ENCODE measurements at regions not wholly inside any gene's neighbourhood (a gene's known extent, or its start where the extent isn't known, plus 50 kb on each side); places are given as distances from the start of the nearest gene placed in this dataset.
"Not testable (repeated sequence)": the region's sequence is repeated elsewhere in the genome, so short reads cannot be mapped to it uniquely, and the experiment has no call there.

DNA sequence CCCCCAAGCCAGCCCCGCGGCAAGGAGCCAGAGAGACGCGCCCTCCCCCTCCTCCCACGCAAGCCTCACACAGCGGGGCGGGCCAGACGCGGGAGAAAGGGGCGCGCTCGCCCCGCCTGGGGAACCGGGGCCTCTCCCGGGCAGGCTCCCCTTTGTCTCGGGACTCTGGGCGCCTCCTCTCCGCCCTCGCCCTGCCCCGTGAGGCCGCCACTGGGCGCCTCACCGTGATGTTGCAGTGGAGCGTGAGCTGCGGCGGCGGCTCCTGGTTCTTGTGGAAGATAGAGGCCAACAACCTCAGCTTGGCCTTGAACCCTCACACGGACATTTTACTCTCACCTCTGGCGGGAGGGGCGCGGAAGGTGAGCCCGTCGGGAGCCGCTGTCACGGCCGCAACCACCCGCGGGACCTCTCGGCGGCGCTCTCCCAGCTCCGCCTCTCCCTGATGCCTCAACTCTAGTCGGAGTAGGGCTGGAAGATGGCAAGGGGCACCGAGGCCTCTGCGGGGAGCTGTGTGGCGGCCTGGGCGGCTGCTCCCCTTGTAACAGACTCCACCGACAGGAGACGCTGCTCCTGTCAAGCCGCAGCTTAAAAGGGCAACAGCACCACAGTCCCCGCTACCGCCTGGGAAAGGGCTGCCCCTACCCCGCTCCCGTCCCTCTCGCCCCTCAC is 179.2 kb upstream of the ZSCAN2 start:
- not testable (repeated sequence) for H2AFZ ChIP-seq

DNA sequence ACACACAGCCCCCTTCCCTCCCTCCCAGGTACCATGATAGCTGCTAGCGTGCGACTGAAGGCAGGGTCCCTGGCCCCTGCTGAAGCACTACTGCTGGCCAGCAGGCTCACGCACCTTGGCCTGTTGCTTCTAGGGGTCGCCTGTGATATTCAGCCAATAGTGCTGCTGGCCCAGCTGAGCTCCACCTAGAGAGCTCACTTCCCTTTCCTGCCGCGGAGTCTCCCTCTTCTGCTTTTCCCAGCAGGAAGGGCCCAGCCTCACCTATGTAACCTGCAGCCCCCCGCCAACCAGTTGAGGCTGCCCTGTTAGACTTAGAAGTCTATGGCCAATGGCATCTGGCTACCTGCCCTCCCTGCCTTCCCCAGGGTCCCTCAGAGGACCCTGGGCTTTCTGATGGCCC is 175.5 kb upstream of the ZSCAN2 start:
- CTCF ChIA-PET; H3K27ac ChIP-seq; H3K4me3 ChIP-seq; H3K9me2 ChIP-seq (ENCODE audit: insufficient read depth); H3K4me1 ChIP-seq (replicated peaks; ENCODE audit: insufficient read depth); H3K36me3 ChIP-seq (ENCODE audit: low read depth); DNase-seq; H3F3A ChIP-seq (ENCODE audit: insufficient read depth, low read depth); H2AFZ ChIP-seq; POLR2A ChIA-PET (ENCODE audit: unreplicated experiment); H3K27me3 ChIP-seq (ENCODE audit: insufficient read depth, low read depth); H3K9me3 ChIP-seq (ENCODE audit: insufficient read depth, low read depth); H3K79me2 ChIP-seq (ENCODE audit: low read depth); BruUV-seq (replicated peaks); H3K4me2 ChIP-seq; intact Hi-C loops (cut with micrococcal nuclease; ENCODE audit: unreplicated experiment); H4K20me1 ChIP-seq (ENCODE audit: insufficient read depth): not testable (repeated sequence)

More for the DNA sequence above, 179.2 kb upstream of the ZSCAN2 start:
- H3K4me2 ChIP-seq; CTCF ChIA-PET; H3K27me3 ChIP-seq (ENCODE audit: insufficient read depth, low read depth); H3K79me2 ChIP-seq (ENCODE audit: low read depth); H3K4me3 ChIP-seq; BruUV-seq (replicated peaks); H3K36me3 ChIP-seq (ENCODE audit: low read depth); H3F3A ChIP-seq (ENCODE audit: insufficient read depth, low read depth); H4K20me1 ChIP-seq (ENCODE audit: insufficient read depth); H3K9me3 ChIP-seq (ENCODE audit: insufficient read depth, low read depth); DNase-seq; POLR2A ChIA-PET (ENCODE audit: unreplicated experiment); H3K9me2 ChIP-seq (ENCODE audit: insufficient read depth); H3K27ac ChIP-seq; intact Hi-C loops (cut with micrococcal nuclease; ENCODE audit: unreplicated experiment); H3K4me1 ChIP-seq (replicated peaks; ENCODE audit: insufficient read depth): not testable (repeated sequence)

DNA sequence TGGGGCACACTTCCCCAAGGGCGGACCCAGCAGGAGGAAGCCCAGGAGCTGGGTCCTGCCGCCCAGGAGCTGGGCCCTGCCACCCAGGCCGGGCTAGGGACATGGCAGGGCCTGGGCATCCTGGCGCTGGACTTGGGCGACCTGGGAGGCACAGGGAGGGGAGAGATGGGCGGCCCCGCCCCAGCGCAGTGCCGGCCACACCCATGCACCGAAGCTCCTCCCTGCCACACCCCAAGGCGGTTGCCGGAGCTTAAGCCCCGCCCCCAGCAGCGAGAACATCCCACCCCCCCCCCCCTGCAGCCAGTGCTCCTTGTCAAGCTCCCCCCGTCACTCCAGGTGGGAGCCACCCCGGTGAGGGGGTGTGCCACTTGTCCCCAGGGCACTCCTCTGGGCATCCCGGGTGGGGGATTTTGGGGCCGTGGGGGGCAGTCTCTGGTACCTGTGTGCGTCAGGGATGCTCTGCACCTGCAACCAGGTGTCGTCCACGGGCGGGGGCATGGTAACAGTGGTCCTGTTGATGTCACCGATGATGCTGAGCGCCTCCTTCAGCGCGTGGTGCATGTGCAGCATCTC is 127.4 kb upstream of the ZSCAN2 start:
- H3K9me3 ChIP-seq (ENCODE audit: insufficient read depth, low read depth); POLR2A ChIA-PET (ENCODE audit: unreplicated experiment); BruUV-seq (replicated peaks); CTCF ChIA-PET; H4K20me1 ChIP-seq (ENCODE audit: insufficient read depth); H3K9me2 ChIP-seq (ENCODE audit: insufficient read depth); DNase-seq; H3K79me2 ChIP-seq (ENCODE audit: low read depth); H3K4me2 ChIP-seq; H3K36me3 ChIP-seq (ENCODE audit: low read depth); H2AFZ ChIP-seq; H3K27ac ChIP-seq; H3K4me3 ChIP-seq; intact Hi-C loops (cut with micrococcal nuclease; ENCODE audit: unreplicated experiment); H3K27me3 ChIP-seq (ENCODE audit: insufficient read depth, low read depth); H3K4me1 ChIP-seq (replicated peaks; ENCODE audit: insufficient read depth); H3F3A ChIP-seq (ENCODE audit: insufficient read depth, low read depth): not testable (repeated sequence)

DNA sequence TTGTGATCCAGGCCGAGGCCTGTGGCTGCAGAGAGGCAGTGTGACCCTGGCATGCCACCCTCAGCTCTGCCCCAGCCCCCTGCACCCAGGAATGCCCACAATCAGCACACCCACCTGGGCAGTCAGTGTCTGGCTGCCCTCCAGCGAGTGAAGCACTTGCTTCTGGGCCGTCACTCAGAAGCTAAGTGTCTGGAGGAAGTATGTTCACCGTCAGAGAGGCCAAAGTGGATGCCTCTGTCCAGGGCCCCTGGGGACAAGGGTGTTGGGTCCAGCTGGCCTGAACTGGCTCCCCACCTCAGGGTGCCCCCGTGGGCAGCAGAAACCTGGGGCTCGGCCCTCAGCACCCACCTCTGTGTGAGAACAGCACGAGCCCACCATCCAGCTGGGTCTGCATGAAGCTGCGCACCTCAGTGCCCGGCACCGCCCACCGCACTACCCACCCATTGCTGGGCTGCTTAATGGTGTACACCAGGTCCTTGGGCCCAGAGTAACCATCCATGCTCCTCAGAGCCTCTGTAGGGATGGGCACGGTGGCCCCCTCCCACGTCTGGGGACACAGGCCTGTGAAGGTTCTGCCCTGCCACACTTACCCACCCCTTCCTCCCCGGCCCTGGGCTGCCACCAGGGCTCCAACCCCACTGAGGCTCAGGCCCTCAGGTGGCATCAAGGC is 124.3 kb upstream of the ZSCAN2 start:
- H3K27ac ChIP-seq; H3K9me2 ChIP-seq (ENCODE audit: insufficient read depth); H3K9me3 ChIP-seq (ENCODE audit: insufficient read depth, low read depth); H3F3A ChIP-seq (ENCODE audit: insufficient read depth, low read depth); H4K20me1 ChIP-seq (ENCODE audit: insufficient read depth); H3K4me2 ChIP-seq; H3K4me3 ChIP-seq; CTCF ChIA-PET; BruUV-seq (replicated peaks); H3K4me1 ChIP-seq (replicated peaks; ENCODE audit: insufficient read depth); intact Hi-C loops (cut with micrococcal nuclease; ENCODE audit: unreplicated experiment); H3K27me3 ChIP-seq (ENCODE audit: insufficient read depth, low read depth); H2AFZ ChIP-seq; DNase-seq; POLR2A ChIA-PET (ENCODE audit: unreplicated experiment); H3K79me2 ChIP-seq (ENCODE audit: low read depth); H3K36me3 ChIP-seq (ENCODE audit: low read depth): not testable (repeated sequence)

DNA sequence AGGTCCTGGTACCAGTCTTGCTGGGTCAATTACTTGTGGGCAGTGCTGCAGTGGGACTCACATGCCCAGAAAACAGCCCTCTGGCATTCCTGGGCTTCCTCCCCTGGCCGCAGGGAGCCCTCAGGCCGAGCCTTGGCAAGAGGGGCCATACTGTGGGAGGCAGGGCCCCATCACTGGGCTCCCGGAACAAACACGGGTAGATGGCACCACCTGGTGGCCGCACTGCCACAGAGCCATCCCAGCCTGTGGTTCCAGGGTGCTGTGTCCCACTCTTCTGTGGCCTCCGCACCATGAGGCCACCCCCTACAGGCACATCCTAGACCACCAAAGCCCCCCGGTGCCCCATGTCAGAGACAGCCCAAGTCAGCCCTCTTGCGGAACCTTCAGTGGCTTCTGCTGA is 123.3 kb upstream of the ZSCAN2 start:
- H3K36me3 ChIP-seq (ENCODE audit: low read depth); H4K20me1 ChIP-seq (ENCODE audit: insufficient read depth); H3F3A ChIP-seq (ENCODE audit: insufficient read depth, low read depth); H3K27ac ChIP-seq; DNase-seq; CTCF ChIA-PET; POLR2A ChIA-PET (ENCODE audit: unreplicated experiment); H3K9me2 ChIP-seq (ENCODE audit: insufficient read depth); intact Hi-C loops (cut with micrococcal nuclease; ENCODE audit: unreplicated experiment); H3K4me1 ChIP-seq (replicated peaks; ENCODE audit: insufficient read depth); H3K4me2 ChIP-seq; H2AFZ ChIP-seq; H3K9me3 ChIP-seq (ENCODE audit: insufficient read depth, low read depth); H3K4me3 ChIP-seq; H3K27me3 ChIP-seq (ENCODE audit: insufficient read depth, low read depth); H3K79me2 ChIP-seq (ENCODE audit: low read depth): not testable (repeated sequence)
- TSS peak; percentile 29 for BruUV-seq (replicated peaks)

DNA sequence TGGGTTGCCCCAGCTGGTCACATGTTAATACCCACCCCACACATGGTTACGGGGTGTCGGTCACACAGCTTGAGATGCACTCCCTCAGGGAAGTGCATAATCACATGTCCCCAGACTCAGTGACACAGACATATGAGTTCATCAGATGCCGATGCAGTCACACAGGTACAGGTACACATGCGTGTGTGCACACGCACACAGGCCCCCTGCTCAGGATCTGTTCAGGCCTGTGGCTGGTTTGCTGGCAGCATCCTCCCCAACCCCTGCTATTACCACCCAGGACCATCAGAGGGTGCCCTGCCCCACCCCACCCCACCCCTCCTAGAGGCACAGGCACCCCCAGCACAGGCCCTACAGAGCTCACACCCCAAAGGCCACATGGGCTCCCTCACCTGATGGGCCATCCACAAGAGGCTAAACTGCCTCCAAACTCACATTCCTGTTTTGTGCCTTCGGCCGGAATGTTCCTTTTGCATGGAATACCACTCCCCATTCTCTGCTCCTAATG is 120.6 kb upstream of the ZSCAN2 start:
- H2AFZ ChIP-seq; H3K4me3 ChIP-seq; H3K79me2 ChIP-seq (ENCODE audit: low read depth); H3K4me1 ChIP-seq (replicated peaks; ENCODE audit: insufficient read depth); H3K27me3 ChIP-seq (ENCODE audit: insufficient read depth, low read depth); POLR2A ChIA-PET (ENCODE audit: unreplicated experiment); H3K36me3 ChIP-seq (ENCODE audit: low read depth); H3K4me2 ChIP-seq; DNase-seq; H3K9me2 ChIP-seq (ENCODE audit: insufficient read depth); H3K9me3 ChIP-seq (ENCODE audit: insufficient read depth, low read depth); H3F3A ChIP-seq (ENCODE audit: insufficient read depth, low read depth); H4K20me1 ChIP-seq (ENCODE audit: insufficient read depth); intact Hi-C loops (cut with micrococcal nuclease; ENCODE audit: unreplicated experiment); CTCF ChIA-PET; H3K27ac ChIP-seq: not testable (repeated sequence)
- TSS peak; percentile 6 for BruUV-seq (replicated peaks)

DNA sequence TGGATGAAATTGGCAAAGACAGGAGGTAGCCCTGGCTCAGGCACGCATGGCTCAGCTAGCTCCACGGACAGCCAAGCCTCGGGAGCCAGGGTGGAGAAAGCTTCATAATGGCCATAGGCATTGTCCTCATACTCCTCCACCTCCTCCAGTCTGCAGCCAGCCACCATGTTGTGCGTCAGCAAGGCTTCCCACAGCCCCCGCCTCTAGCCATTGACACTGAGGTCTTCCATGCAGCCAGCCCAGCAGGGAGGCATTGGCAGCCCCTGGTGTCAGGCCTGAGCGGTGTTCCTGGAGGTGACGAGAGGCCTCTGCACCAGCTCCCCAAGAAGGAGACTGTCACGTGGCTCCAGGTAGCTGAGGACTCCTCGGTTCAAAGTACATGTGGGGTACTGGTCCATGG is 117.0 kb upstream of the ZSCAN2 start:
- H3K27ac ChIP-seq; H3K9me2 ChIP-seq (ENCODE audit: insufficient read depth); CTCF ChIA-PET; BruUV-seq (replicated peaks); H3K4me2 ChIP-seq; H3K27me3 ChIP-seq (ENCODE audit: insufficient read depth, low read depth); DNase-seq; H3K4me1 ChIP-seq (replicated peaks; ENCODE audit: insufficient read depth); H3K79me2 ChIP-seq (ENCODE audit: low read depth); H4K20me1 ChIP-seq (ENCODE audit: insufficient read depth); H2AFZ ChIP-seq; H3F3A ChIP-seq (ENCODE audit: insufficient read depth, low read depth); H3K4me3 ChIP-seq; POLR2A ChIA-PET (ENCODE audit: unreplicated experiment); intact Hi-C loops (cut with micrococcal nuclease; ENCODE audit: unreplicated experiment); H3K9me3 ChIP-seq (ENCODE audit: insufficient read depth, low read depth); H3K36me3 ChIP-seq (ENCODE audit: low read depth): not testable (repeated sequence)
